HepG2 (cell line): ENCODE measurements at regions not wholly inside any gene's neighbourhood (a gene's known extent, or its start where the extent isn't known, plus 50 kb on each side); places are given as distances from the start of the nearest gene placed in this dataset.

Experiments used
- ATAC-seq: fragments of 200-7000 bp; cut with Tn5 transposase; 3 replicates; pipeline ENCODE4 v1.9.1; 2020; ENCODE audit warnings: mild to moderate bottlenecking, moderate library complexity
- BruUV-seq: library from RNA; stranded (reverse); fragments of 400-500 nt; replicated peaks from 2 replicates; lab custom pipeline; 2021; lab: Mats Ljungman, UMichigan
- CTCF ChIA-PET: fragments of 300-600 bp; formaldehyde crosslinking; extraction: SDS; loops from one replicate; lab custom pipeline; 2021; ENCODE audit warnings: low total read pairs, inconsistent platforms, low intra/inter-chr PET ratio; lab: Yijun Ruan, JAX
- POLR2A ChIA-PET: fragments of 350-600 bp; sonication (Branson Sonifier 250); formaldehyde crosslinking; loops from one replicate; lab custom pipeline; 2020; ENCODE audit warnings: antibody characterized with exemption, inconsistent platforms; lab: Yijun Ruan, JAX
- DNase-seq: peaks from one replicate; pipeline ENCODE4 v3.0.0-alpha.2; 2015; ENCODE audit warnings: low spot score
- FAIRE-seq: peaks from 3 replicates; lab custom pipeline; 2011; peaks lifted over from hg19 to GRCh38; lab: Jason Lieb, UNC
- H2AFZ ChIP-seq: one replicate; pipeline ENCODE4 v1.6.1; 2011; ENCODE audit warnings: low read length, inconsistent platforms
- H3K27ac ChIP-seq: fragments of 300-600 bp; 3 replicates; pipeline ENCODE4 v1.8.0; 2011; ENCODE audit warnings: mixed run types, mild to moderate bottlenecking, mixed read lengths, low read length, inconsistent platforms; ENCODE audit not compliant: insufficient read depth; ENCODE audit errors: extremely low read length
- H3K27me3 ChIP-seq, 2 experiments: fragments of 200-600 bp in 1 of 2; 2 replicates in 1 of 2; 3 replicates in 1 of 2; pipeline versions ENCODE4 v1.6.0 to v1.8.0; 2011; ENCODE audit warnings: low read length in 2 of 2, mild to moderate bottlenecking in 2 of 2, moderate library complexity in 2 of 2, inconsistent platforms in 1 of 2; ENCODE audit not compliant: insufficient read depth in 2 of 2, control insufficient read depth in 1 of 2
- H3K36me3 ChIP-seq, 2 experiments: fragments of 200-600 bp in 1 of 2; replicated peaks in 1 of 2; 2 replicates in 1 of 2; 3 replicates in 1 of 2; pipeline versions ENCODE4 v1.5.1 to v1.8.0; 2011; ENCODE audit warnings: low read length in 2 of 2, inconsistent platforms in 1 of 2; ENCODE audit not compliant: insufficient read depth in 2 of 2, control insufficient read depth in 1 of 2
- H3K4me1 ChIP-seq: 2 replicates; pipeline ENCODE4 v1.5.1; 2012; ENCODE audit warnings: low read length, inconsistent platforms; ENCODE audit not compliant: insufficient read depth
- H3K4me2 ChIP-seq: 2 replicates; pipeline ENCODE4 v1.6.0; 2011; ENCODE audit warnings: low read depth, low read length, inconsistent platforms
- H3K4me3 ChIP-seq, 3 experiments: fragments of 200-600 bp in 1 of 3; sonication (generic), shearing (Covaris generic) in 1 of 3; replicated peaks in 1 of 3; 2 replicates each; pipeline ENCODE4 v1.5.1; 2011 to 2016; ENCODE audit warnings: low read length in 3 of 3, inconsistent platforms in 2 of 3, low read depth in 2 of 3, mild to moderate bottlenecking in 2 of 3, control low read depth in 1 of 3, mixed read lengths in 1 of 3; ENCODE audit not compliant: insufficient read depth in 1 of 3
- H3K79me2 ChIP-seq: one replicate; pipeline ENCODE4 v1.6.1; 2011; ENCODE audit warnings: low read length, inconsistent platforms; ENCODE audit not compliant: insufficient read depth
- H3K9ac ChIP-seq: 2 replicates; pipeline ENCODE4 v1.6.0; 2011; ENCODE audit warnings: mild to moderate bottlenecking, low read depth, low read length, inconsistent platforms; ENCODE audit not compliant: insufficient read depth
- H3K9me3 ChIP-seq: 2 replicates; pipeline ENCODE4 v1.5.1; 2012; ENCODE audit warnings: mild to moderate bottlenecking, low read length
- H4K20me1 ChIP-seq: 2 replicates; pipeline ENCODE4 v1.6.0; 2011; ENCODE audit warnings: inconsistent platforms, mild to moderate bottlenecking, low read length, moderate library complexity; ENCODE audit not compliant: insufficient read depth
- KMT2B ChIP-seq: IDR thresholded peaks from 2 replicates; pipeline ENCODE4 v1.6.1; 2016; ENCODE audit warnings: missing genetic modification reagents, missing compliant biosample characterization
- NFATC3 ChIP-seq: sonication (generic); formaldehyde crosslinking; IDR thresholded peaks from 2 replicates; pipeline ENCODE4 v1.5.1; 2020; ENCODE audit warnings: mild to moderate bottlenecking, missing genetic modification reagents
- ONECUT2 ChIP-seq: sonication (generic); formaldehyde crosslinking; IDR thresholded peaks from 2 replicates; pipeline ENCODE4 v1.4.0; 2020; ENCODE audit warnings: missing genetic modification reagents
- RARA ChIP-seq: IDR thresholded peaks from 2 replicates; pipeline ENCODE4 v1.6.1; 2016; ENCODE audit warnings: missing genetic modification reagents, missing compliant biosample characterization
- RFX3 ChIP-seq: IDR thresholded peaks from 2 replicates; pipeline ENCODE4 v1.6.1; 2016; ENCODE audit warnings: missing biosample characterization, missing genetic modification reagents
- SIN3A ChIP-seq: IDR thresholded peaks from 2 replicates; pipeline ENCODE4 v1.6.1; 2011; ENCODE audit warnings: low read depth, mild to moderate bottlenecking, control low read depth, low read length, borderline replicate concordance
- SP5 ChIP-seq: IDR thresholded peaks from 2 replicates; pipeline ENCODE4 v1.6.1; 2016; ENCODE audit warnings: low read depth, borderline replicate concordance
- SSRP1 ChIP-seq: IDR thresholded peaks from 2 replicates; pipeline ENCODE4 v1.6.1; 2016; ENCODE audit warnings: control low read depth
- THYN1 ChIP-seq: sonication (generic); formaldehyde crosslinking; IDR thresholded peaks from 2 replicates; pipeline ENCODE4 v1.8.1; 2023; ENCODE audit warnings: low read depth, mild to moderate bottlenecking, moderate library complexity, missing genetic modification reagents, borderline replicate concordance
- TOE1 ChIP-seq: sonication (generic); formaldehyde crosslinking; IDR thresholded peaks from 2 replicates; pipeline ENCODE4 v1.4.0; 2020; ENCODE audit warnings: mild to moderate bottlenecking, missing genetic modification reagents
- TSC22D2 ChIP-seq: sonication (generic); formaldehyde crosslinking; IDR thresholded peaks from 2 replicates; pipeline ENCODE4 v1.5.1; 2020; ENCODE audit warnings: missing genetic modification reagents, mild to moderate bottlenecking, borderline replicate concordance
- ZFP36 ChIP-seq: fragments of 150-350 bp; IDR thresholded peaks from 2 replicates; pipeline ENCODE4 v1.6.1; 2018; ENCODE audit warnings: borderline replicate concordance, low read length, low read depth; ENCODE audit not compliant: partially characterized antibody
- ZNF143 ChIP-seq: sonication (generic); formaldehyde crosslinking; IDR thresholded peaks from 2 replicates; pipeline ENCODE4 v1.4.0; 2020; ENCODE audit warnings: missing genetic modification reagents
- ZNF30 ChIP-seq: sonication (generic); formaldehyde crosslinking; IDR thresholded peaks from 2 replicates; pipeline ENCODE4 v1.5.0; 2020; ENCODE audit warnings: mild to moderate bottlenecking, missing genetic modification reagents
- ZNF550 ChIP-seq: sonication (generic); formaldehyde crosslinking; IDR thresholded peaks from 2 replicates; pipeline ENCODE4 v1.4.0; 2020; ENCODE audit warnings: mild to moderate bottlenecking, missing genetic modification reagents, borderline replicate concordance
- WGBS: methylation state at CpG from one replicate; pipeline ENCODE4 v1.1.6; 2017; ENCODE audit warnings: low lambda C conversion rate; 5-methylcytosine and 5-hydroxymethylcytosine counted together
- in situ Hi-C: cut with HindIII; loops from 2 replicates; pipeline ENCODE4 v1.10.0; 2017; ENCODE audit warnings: low pct_unique_long_range_greater_than_20kb; ENCODE audit not compliant: extremely low pct_ligation_motif_present
- intact Hi-C: fragments of 100-400 bp; cut with micrococcal nuclease; formaldehyde crosslinking; loops from one replicate; pipeline ENCODE4 v1.10.0; 2022; ENCODE audit not compliant: unreplicated experiment
- TF ChIP-seq, protein P1 (sequence below): sonication (generic); formaldehyde crosslinking; IDR thresholded peaks from 2 replicates; pipeline ENCODE4 v1.4.0; 2020; ENCODE audit warnings: missing genetic modification reagents

DNA sequence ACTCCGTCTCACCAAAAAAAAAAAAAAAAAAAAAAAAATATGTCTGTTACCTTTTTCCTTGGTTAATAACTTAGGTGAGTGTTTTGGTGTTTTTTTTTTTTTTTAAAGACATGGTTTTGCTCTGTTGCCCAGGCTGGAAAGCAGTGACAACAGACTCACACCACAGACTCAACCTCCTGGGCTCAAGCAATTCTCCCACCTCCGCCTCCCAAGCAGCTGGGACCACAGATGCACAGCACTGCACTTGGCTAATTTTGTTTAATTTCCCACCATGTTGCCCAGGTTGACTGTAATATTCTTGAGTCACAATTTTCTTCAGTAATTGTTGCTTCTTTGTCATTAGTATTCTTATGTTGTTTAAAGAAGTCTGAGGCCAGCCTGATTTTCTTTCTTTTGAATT lies 149.2 kb upstream of the SYT6 start:
- CTCF ChIA-PET, result no interaction called here
- WGBS, result 28% methylated on average over 1 of the region's 2 CpGs
- BruUV-seq, result no TSS peak
- DNase-seq (no peak), ATAC-seq (no peak), FAIRE-seq (no peak)
- no peaks in the 10 kb centered on the region for H3K9me3 ChIP-seq
- TF ChIP-seq SSRP1 (CRISPR knock-in tag), result no peak
- TF ChIP-seq ZNF550 (CRISPR knock-in tag), result no peak
- no peak for TF ChIP-seq ZFP36
- TF ChIP-seq ONECUT2 (CRISPR knock-in tag), result no peak
- no peak for TF ChIP-seq TSC22D2 (CRISPR knock-in tag)
- TF ChIP-seq THYN1 (CRISPR knock-in tag), result no peak
- no peak for TF ChIP-seq SIN3A
- TF ChIP-seq RARA, result no peak
- no peak for TF ChIP-seq TOE1 (CRISPR knock-in tag)
- TF ChIP-seq ZNF143 (CRISPR knock-in tag), result no peak
- TF ChIP-seq, protein P1, sequence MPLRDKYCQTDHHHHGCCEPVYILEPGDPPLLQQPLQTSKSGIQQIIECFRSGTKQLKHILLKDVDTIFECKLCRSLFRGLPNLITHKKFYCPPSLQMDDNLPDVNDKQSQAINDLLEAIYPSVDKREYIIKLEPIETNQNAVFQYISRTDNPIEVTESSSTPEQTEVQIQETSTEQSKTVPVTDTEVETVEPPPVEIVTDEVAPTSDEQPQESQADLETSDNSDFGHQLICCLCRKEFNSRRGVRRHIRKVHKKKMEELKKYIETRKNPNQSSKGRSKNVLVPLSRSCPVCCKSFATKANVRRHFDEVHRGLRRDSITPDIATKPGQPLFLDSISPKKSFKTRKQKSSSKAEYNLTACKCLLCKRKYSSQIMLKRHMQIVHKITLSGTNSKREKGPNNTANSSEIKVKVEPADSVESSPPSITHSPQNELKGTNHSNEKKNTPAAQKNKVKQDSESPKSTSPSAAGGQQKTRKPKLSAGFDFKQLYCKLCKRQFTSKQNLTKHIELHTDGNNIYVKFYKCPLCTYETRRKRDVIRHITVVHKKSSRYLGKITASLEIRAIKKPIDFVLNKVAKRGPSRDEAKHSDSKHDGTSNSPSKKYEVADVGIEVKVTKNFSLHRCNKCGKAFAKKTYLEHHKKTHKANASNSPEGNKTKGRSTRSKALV (CRISPR knock-in tag), result no peak
- no peak for TF ChIP-seq NFATC3 (CRISPR knock-in tag)
- no peak for TF ChIP-seq KMT2B (CRISPR knock-in tag)
- TF ChIP-seq SP5 (CRISPR knock-in tag), result no peak
- no peak for TF ChIP-seq ZNF30 (CRISPR knock-in tag)
- no peak for TF ChIP-seq RFX3 (CRISPR knock-in tag)
- H2AFZ ChIP-seq, result no peak overlapping the region
- intact Hi-C loops (no loop called here), in situ Hi-C loops (no loop called here)
- H3K79me2 ChIP-seq, result no peaks in the 10 kb centered on the region
- POLR2A ChIA-PET, result no interaction called here
- H3K4me2 ChIP-seq, result no peak overlapping the region
- no peaks in the 10 kb centered on the region for H4K20me1 ChIP-seq
- H3K27me3 ChIP-seq, result peaks cover 3 to 35% of the 10 kb centered on the region in 2 experiments; a peak in 4 of 5 replicates
- no peak overlapping the region for H3K9ac ChIP-seq
- no peak overlapping the region for H3K4me3 ChIP-seq
- no peaks in the 10 kb centered on the region for H3K4me1 ChIP-seq
- H3K36me3 ChIP-seq, result no peaks in the 10 kb centered on the region
- H3K27ac ChIP-seq, result no peak overlapping the region
